DOHH2 (cell line): ENCODE measurements at regions not wholly inside any gene's neighbourhood (a gene's known extent, or its start where the extent isn't known, plus 50 kb on each side); places are given as distances from the start of the nearest gene placed in this dataset.

Experiments
- CTCF ChIP-seq: fragments of 200-600 bp; sonication (generic); IDR thresholded peaks from one replicate; pipeline ENCODE4 v1.5.1; 2014; ENCODE audit warnings: antibody characterized with exemption, mild to moderate bottlenecking, low read depth, low read length; ENCODE audit not compliant: poor library complexity, severe bottlenecking
- EZH2phosphoT487 ChIP-seq: fragments of 200-600 bp; sonication (generic); IDR thresholded peaks from 2 replicates; pipeline ENCODE4 v1.6.1; 2017; ENCODE audit warnings: borderline replicate concordance, mild to moderate bottlenecking, antibody characterized with exemption, low read length, moderate library complexity, mixed read lengths

- TF ChIP-seq CTCF (no peak), EZH2phosphoT487 (no peak)
These were observed 180.5 kb downstream of the MCHR2 start for GRCh38 chr6:99813565-99813964.
